Panc1 (cell line): ENCODE measurements at regions not wholly inside any gene's neighbourhood (a gene's known extent, or its start where the extent isn't known, plus 50 kb on each side); places are given as distances from the start of the nearest gene placed in this dataset.

Experiments used
- ATAC-seq: fragments of 200-7000 bp; cut with Tn5 transposase; 2 replicates; pipeline ENCODE4 v1.9.1; 2020; ENCODE audit warnings: mild to moderate bottlenecking, moderate library complexity
- BruUV-seq: library from RNA; stranded (reverse); fragments of 400-500 nt; replicated peaks from 2 replicates; lab custom pipeline; 2021; lab: Mats Ljungman, UMichigan
- CTCF ChIA-PET: fragments of 300-600 bp; sonication (Branson Sonifier 250); formaldehyde crosslinking; loops from one replicate; lab custom pipeline; 2022; ENCODE audit warnings: antibody characterized with exemption; lab: Charles Lee
- POLR2A ChIA-PET: fragments of 300-600 bp; sonication (Branson Sonifier 250); formaldehyde crosslinking; loops from one replicate; lab custom pipeline; 2022; ENCODE audit warnings: antibody characterized with exemption; lab: Charles Lee
- DNase-seq: peaks from one replicate; pipeline ENCODE4 v3.0.0-alpha.2; 2010; ENCODE audit warnings: low read depth, low spot score
- H3K27ac ChIP-seq: 2 replicates; pipeline ENCODE4 v1.5.1; 2011; ENCODE audit warnings: mild to moderate bottlenecking, low read length, inconsistent platforms
- H3K27me3 ChIP-seq: fragments of 200-500 bp; sonication (Bioruptor generic); 2 replicates; pipeline ENCODE4 v1.6.0; 2014; ENCODE audit warnings: low read length, inconsistent platforms; ENCODE audit not compliant: control insufficient read depth, insufficient read depth
- H3K36me3 ChIP-seq: fragments of 200-500 bp; sonication (Bioruptor generic); 2 replicates; pipeline ENCODE4 v1.5.1; 2014; ENCODE audit warnings: inconsistent platforms, mild to moderate bottlenecking, low read length, moderate library complexity; ENCODE audit not compliant: control insufficient read depth, insufficient read depth
- H3K4me1 ChIP-seq: 2 replicates; pipeline ENCODE4 v1.5.1; 2011; ENCODE audit warnings: inconsistent platforms, mild to moderate bottlenecking, low read length, moderate library complexity; ENCODE audit not compliant: control insufficient read depth, insufficient read depth
- H3K4me3 ChIP-seq, 2 experiments: 2 replicates each; pipeline ENCODE4 v1.5.1; 2011 to 2012; ENCODE audit warnings: low read depth in 2 of 2, low read length in 2 of 2, mild to moderate bottlenecking in 2 of 2, inconsistent platforms in 1 of 2, moderate library complexity in 1 of 2
- H3K9me3 ChIP-seq: fragments of 200-500 bp; sonication (Bioruptor generic); 2 replicates; pipeline ENCODE4 v1.5.1; 2014; ENCODE audit warnings: low read depth, mild to moderate bottlenecking, inconsistent platforms, low read length, moderate library complexity; ENCODE audit not compliant: control insufficient read depth, insufficient read depth
- CTCF ChIP-seq: fragments of 450-650 bp; IDR thresholded peaks from 2 replicates; pipeline ENCODE4 v1.5.1; 2017; ENCODE audit warnings: mild to moderate bottlenecking
- POLR2AphosphoS5 ChIP-seq: IDR thresholded peaks from 2 replicates; pipeline ENCODE4 v1.6.1; 2012; ENCODE audit warnings: mild to moderate bottlenecking, low read depth, low read length, moderate library complexity
- SIN3A ChIP-seq: IDR thresholded peaks from 2 replicates; pipeline ENCODE4 v1.6.1; 2012; ENCODE audit warnings: low read depth, mild to moderate bottlenecking, low read length, moderate library complexity, borderline replicate concordance; ENCODE audit not compliant: insufficient read depth
- TCF7L2 ChIP-seq: IDR thresholded peaks from 2 replicates; pipeline ENCODE4 v1.6.1; 2011; ENCODE audit warnings: mild to moderate bottlenecking, low read depth, low read length, inconsistent platforms
- in situ Hi-C: cut with HindIII; loops from 2 replicates; pipeline ENCODE4 v1.10.0; 2016; ENCODE audit warnings: low sequenced_read_pairs, low pct_unique_long_range_greater_than_20kb
- intact Hi-C: fragments of 100-400 bp; cut with micrococcal nuclease; formaldehyde crosslinking; loops from one replicate; pipeline ENCODE4 v1.10.0; 2022; ENCODE audit not compliant: unreplicated experiment
- TF ChIP-seq, protein P1 (sequence below), 2 experiments: IDR thresholded peaks; 2 replicates each; pipeline ENCODE4 v1.6.1; 2011 to 2012; ENCODE audit warnings: low read depth in 2 of 2, control low read depth in 1 of 2, low read length in 1 of 2, mild to moderate bottlenecking in 1 of 2, moderate library complexity in 1 of 2; ENCODE audit not compliant: insufficient read depth in 1 of 2

- H3K9me3 ChIP-seq = no peaks in the 10 kb centered on the region
- DNase-seq = no peak
- ATAC-seq = no peak
- no peaks in the 10 kb centered on the region for H3K4me1 ChIP-seq
- H3K36me3 ChIP-seq = no peaks in the 10 kb centered on the region
- no peak overlapping the region for H3K4me3 ChIP-seq
- CTCF ChIA-PET = no interaction called here
- no peak overlapping the region for H3K27ac ChIP-seq
- in situ Hi-C loops = no loop called here
- no peaks in the 10 kb centered on the region for H3K27me3 ChIP-seq
- POLR2A ChIA-PET = no interaction called here
- BruUV-seq = no TSS peak
- intact Hi-C loops = no loop called here
- TF ChIP-seq, protein P1, sequence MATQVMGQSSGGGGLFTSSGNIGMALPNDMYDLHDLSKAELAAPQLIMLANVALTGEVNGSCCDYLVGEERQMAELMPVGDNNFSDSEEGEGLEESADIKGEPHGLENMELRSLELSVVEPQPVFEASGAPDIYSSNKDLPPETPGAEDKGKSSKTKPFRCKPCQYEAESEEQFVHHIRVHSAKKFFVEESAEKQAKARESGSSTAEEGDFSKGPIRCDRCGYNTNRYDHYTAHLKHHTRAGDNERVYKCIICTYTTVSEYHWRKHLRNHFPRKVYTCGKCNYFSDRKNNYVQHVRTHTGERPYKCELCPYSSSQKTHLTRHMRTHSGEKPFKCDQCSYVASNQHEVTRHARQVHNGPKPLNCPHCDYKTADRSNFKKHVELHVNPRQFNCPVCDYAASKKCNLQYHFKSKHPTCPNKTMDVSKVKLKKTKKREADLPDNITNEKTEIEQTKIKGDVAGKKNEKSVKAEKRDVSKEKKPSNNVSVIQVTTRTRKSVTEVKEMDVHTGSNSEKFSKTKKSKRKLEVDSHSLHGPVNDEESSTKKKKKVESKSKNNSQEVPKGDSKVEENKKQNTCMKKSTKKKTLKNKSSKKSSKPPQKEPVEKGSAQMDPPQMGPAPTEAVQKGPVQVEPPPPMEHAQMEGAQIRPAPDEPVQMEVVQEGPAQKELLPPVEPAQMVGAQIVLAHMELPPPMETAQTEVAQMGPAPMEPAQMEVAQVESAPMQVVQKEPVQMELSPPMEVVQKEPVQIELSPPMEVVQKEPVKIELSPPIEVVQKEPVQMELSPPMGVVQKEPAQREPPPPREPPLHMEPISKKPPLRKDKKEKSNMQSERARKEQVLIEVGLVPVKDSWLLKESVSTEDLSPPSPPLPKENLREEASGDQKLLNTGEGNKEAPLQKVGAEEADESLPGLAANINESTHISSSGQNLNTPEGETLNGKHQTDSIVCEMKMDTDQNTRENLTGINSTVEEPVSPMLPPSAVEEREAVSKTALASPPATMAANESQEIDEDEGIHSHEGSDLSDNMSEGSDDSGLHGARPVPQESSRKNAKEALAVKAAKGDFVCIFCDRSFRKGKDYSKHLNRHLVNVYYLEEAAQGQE (IDR thresholded peaks at IDR 0.05; ENCODE audit: insufficient read depth in 1 of 2, low read depth in 2 of 2, low read length in 1 of 2) = no peak
- TF ChIP-seq CTCF (no peak), POLR2AphosphoS5 (no peak), TCF7L2 (no peak), SIN3A (no peak)
Observed at GRCh38 chr15:62494197-62494596, 329.1 kb upstream of the C2CD4B start.

DNA sequence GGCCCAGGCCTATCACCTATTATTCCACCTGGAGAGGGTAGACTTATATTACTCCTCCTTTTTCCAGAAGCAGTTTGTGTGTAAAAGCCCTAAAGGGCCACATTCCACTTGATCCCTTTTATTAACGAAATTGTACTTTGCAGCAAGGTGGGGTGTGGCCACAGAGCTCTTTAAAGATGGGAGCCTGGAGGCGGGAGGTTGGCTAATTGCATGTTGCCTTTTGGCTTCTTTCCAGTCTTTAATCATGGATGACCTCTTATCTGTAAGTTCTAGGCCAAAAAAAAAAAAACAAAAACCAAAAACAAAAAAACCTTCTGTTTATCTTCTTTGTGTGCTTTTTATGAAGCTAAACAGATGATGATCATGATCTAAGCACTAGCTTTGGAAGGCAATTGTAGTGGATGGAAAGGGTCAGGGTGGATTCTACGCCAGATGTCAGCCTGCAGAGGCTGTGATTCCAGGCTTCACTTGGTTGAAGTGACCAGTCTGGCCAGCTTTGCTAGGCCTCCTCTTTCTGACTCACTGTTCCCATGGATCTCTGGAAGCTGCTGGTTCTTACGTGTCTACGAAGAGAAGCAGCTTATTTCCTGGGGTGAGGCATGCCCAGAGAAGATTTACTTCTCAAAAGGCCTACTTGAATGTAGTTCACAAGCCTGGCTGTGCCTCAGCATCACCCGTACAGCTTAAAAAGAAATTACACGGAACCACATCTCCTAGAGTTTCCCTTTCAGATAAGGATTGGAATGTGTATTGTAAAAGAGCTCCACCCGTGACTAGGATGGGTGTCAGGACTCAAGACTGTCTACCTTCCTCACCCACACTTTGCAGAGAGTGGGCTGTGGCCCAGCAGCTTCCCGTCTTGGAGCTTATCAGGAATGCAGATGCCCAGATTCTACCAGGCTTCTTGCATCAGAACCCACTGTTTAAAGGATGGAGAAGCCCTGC is 330.9 kb upstream of the C2CD4B start:
- CTCF ChIA-PET = interaction anchor here (0.6 kb wide), 1 partner anchor 133 kb away, joined by 7 read pairs; no protein-coding TSS in a partner anchor
- no TSS peak for BruUV-seq
- intact Hi-C loops = no loop called here
- ATAC-seq (no peak), DNase-seq (no peak)
- Histone ChIP-seq H3K9me3 (no peaks in the 10 kb centered on the region), H3K27me3 (no peaks in the 10 kb centered on the region), H3K27ac (no peak overlapping the region), H3K4me1 (no peaks in the 10 kb centered on the region), H3K36me3 (no peaks in the 10 kb centered on the region), H3K4me3 (no peak overlapping the region)
- no peak for TF ChIP-seq TCF7L2
- no peak for TF ChIP-seq POLR2AphosphoS5
- TF ChIP-seq, protein P1 (IDR thresholded peaks at IDR 0.05; ENCODE audit: insufficient read depth in 1 of 2, low read depth in 2 of 2, low read length in 1 of 2) = no peak
- TF ChIP-seq CTCF = no peak
- in situ Hi-C loops = no loop called here
- POLR2A ChIA-PET = no interaction called here
